Endothelial cell of umbilical vein (primary cell): ENCODE measurements at regions not wholly inside any gene's neighbourhood (a gene's known extent, or its start where the extent isn't known, plus 50 kb on each side); places are given as distances from the start of the nearest gene placed in this dataset.

Experiments
- EZH2 ChIP-seq: IDR thresholded peaks from 2 replicates; pipeline ENCODE4 v1.6.1; 2012; ENCODE audit warnings: borderline replicate concordance, low read depth, mild to moderate bottlenecking, moderate library complexity, low read length, inconsistent platforms; ENCODE audit not compliant: severe bottlenecking
- GATA2 ChIP-seq: IDR thresholded peaks from 2 replicates; pipeline ENCODE4 v1.7.0; 2011; ENCODE audit warnings: low read depth, mild to moderate bottlenecking, moderate library complexity, mixed read lengths, low read length; ENCODE audit not compliant: insufficient read length, insufficient read depth
- JUN ChIP-seq: IDR thresholded peaks from 2 replicates; pipeline ENCODE4 v1.6.1; 2011; ENCODE audit warnings: borderline replicate concordance, low read depth; ENCODE audit not compliant: insufficient read length, insufficient read depth
- MAX ChIP-seq: IDR thresholded peaks from 2 replicates; pipeline ENCODE4 v1.6.1; 2011; ENCODE audit not compliant: insufficient read depth, insufficient read length
- MYC ChIP-seq: IDR thresholded peaks from one replicate; pipeline ENCODE4 v1.6.1; 2011; ENCODE audit warnings: mild to moderate bottlenecking, low read depth, low read length
- POLR2A ChIP-seq: IDR thresholded peaks from 2 replicates; pipeline ENCODE4 v1.6.1; 2012; ENCODE audit warnings: low read depth, mild to moderate bottlenecking, control low read depth, low read length
- POLR2AphosphoS5 ChIP-seq: IDR thresholded peaks from 2 replicates; pipeline ENCODE4 v1.6.1; 2012; ENCODE audit warnings: low read depth, mild to moderate bottlenecking, control low read depth, low read length, moderate library complexity; ENCODE audit not compliant: insufficient read depth
- TF ChIP-seq, protein P1 (sequence below), 2 donors: IDR thresholded peaks; 1 replicate in 1 of 2; 2 replicates in 1 of 2; pipeline ENCODE4 v1.5.1; 2011; ENCODE audit warnings: low read length in 2 of 2, mild to moderate bottlenecking in 2 of 2, moderate library complexity in 2 of 2, control low read depth in 1 of 2, inconsistent platforms in 1 of 2, low read depth in 1 of 2; ENCODE audit not compliant: insufficient read depth in 1 of 2; ENCODE audit errors: extremely low read depth in 1 of 2

- TF ChIP-seq POLR2AphosphoS5 (no peak), POLR2A (no peak), EZH2 (no peak), GATA2 (no peak), MYC (no peak), JUN (no peak), MAX (no peak)
- TF ChIP-seq, protein P1, sequence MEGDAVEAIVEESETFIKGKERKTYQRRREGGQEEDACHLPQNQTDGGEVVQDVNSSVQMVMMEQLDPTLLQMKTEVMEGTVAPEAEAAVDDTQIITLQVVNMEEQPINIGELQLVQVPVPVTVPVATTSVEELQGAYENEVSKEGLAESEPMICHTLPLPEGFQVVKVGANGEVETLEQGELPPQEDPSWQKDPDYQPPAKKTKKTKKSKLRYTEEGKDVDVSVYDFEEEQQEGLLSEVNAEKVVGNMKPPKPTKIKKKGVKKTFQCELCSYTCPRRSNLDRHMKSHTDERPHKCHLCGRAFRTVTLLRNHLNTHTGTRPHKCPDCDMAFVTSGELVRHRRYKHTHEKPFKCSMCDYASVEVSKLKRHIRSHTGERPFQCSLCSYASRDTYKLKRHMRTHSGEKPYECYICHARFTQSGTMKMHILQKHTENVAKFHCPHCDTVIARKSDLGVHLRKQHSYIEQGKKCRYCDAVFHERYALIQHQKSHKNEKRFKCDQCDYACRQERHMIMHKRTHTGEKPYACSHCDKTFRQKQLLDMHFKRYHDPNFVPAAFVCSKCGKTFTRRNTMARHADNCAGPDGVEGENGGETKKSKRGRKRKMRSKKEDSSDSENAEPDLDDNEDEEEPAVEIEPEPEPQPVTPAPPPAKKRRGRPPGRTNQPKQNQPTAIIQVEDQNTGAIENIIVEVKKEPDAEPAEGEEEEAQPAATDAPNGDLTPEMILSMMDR (IDR thresholded peaks at IDR 0.05; ENCODE audit: extremely low read depth in 1 of 2, insufficient read depth in 1 of 2, low read depth in 1 of 2, low read length in 2 of 2), result no peak
Observed at GRCh38 chr3:106822204-106822603, 555.0 kb upstream of the CCDC54 start.
